Lung (tissue), 11 donors: ENCODE measurements at regions not wholly inside any gene's neighbourhood (a gene's known extent, or its start where the extent isn't known, plus 50 kb on each side); places are given as distances from the start of the nearest gene placed in this dataset.

ENCODE experiments used
- ATAC-seq: fragments of 200-7000 bp; cut with Tn5 transposase; one replicate; pipeline ENCODE4 v1.9.1; 2020; ENCODE audit warnings: moderate number of reproducible peaks; ENCODE audit not compliant: insufficient read depth, low FRiP score
- DNase-seq, 3 donors: peaks; one replicate each; pipeline ENCODE4 v3.0.0-alpha.2; 2013 to 2017
- H3K27ac ChIP-seq, 2 donors: one replicate each; pipeline ENCODE4 v1.5.1; 2013; ENCODE audit warnings: mild to moderate bottlenecking in 2 of 2, moderate library complexity in 2 of 2, control low read depth in 1 of 2, inconsistent platforms in 1 of 2, low read depth in 1 of 2, low read length in 1 of 2
- H3K27me3 ChIP-seq, 3 donors: one replicate each; pipeline ENCODE4 v1.5.1; 2013; ENCODE audit warnings: low read length in 2 of 3; ENCODE audit not compliant: control insufficient read depth in 3 of 3, insufficient read depth in 3 of 3
- H3K36me3 ChIP-seq, 4 donors: one replicate each; pipeline ENCODE4 v1.5.1; 2013; ENCODE audit warnings: low read length in 4 of 4, mild to moderate bottlenecking in 1 of 4, moderate library complexity in 1 of 4; ENCODE audit not compliant: control insufficient read depth in 4 of 4, insufficient read depth in 4 of 4
- H3K4me1 ChIP-seq, 5 donors: one replicate each; pipeline ENCODE4 v1.5.1; 2013; ENCODE audit warnings: low read length in 5 of 5, mild to moderate bottlenecking in 2 of 5, moderate library complexity in 1 of 5; ENCODE audit not compliant: control insufficient read depth in 5 of 5, insufficient read depth in 5 of 5
- H3K4me3 ChIP-seq: one replicate; pipeline ENCODE4 v1.5.1; 2013; ENCODE audit warnings: mild to moderate bottlenecking, control low read depth, moderate library complexity
- H3K9ac ChIP-seq, 2 donors: one replicate each; pipeline ENCODE4 v1.5.1; 2013; ENCODE audit warnings: low read length in 2 of 2, control low read depth in 1 of 2; ENCODE audit not compliant: insufficient read depth in 1 of 2
- H3K9me3 ChIP-seq, 4 donors: one replicate each; pipeline ENCODE4 v1.5.1; 2013; ENCODE audit warnings: low read length in 3 of 4, mild to moderate bottlenecking in 1 of 4, moderate library complexity in 1 of 4; ENCODE audit not compliant: control insufficient read depth in 4 of 4, insufficient read depth in 3 of 4
- WGBS, 2 donors: extraction: QIAGEN DNeasy Blood & Tissue Kit; methylation state at CpG; one replicate each; pipeline ENCODE4 v1.1.7; 2013; 5-methylcytosine and 5-hydroxymethylcytosine counted together
- TF ChIP-seq, protein P1 (sequence below): IDR thresholded peaks from 2 replicates; pipeline ENCODE4 v1.5.1; 2012; ENCODE audit warnings: mild to moderate bottlenecking; ENCODE audit errors: control extremely low read depth, extremely low read depth
- donor health status: control.
- donor health status: control.
- donor health status: Bipolar disorder and iron deficiency.
- donor health status: healthy.
- donor health status: DM: yes; HTN: yes; CAD: no.

DNA sequence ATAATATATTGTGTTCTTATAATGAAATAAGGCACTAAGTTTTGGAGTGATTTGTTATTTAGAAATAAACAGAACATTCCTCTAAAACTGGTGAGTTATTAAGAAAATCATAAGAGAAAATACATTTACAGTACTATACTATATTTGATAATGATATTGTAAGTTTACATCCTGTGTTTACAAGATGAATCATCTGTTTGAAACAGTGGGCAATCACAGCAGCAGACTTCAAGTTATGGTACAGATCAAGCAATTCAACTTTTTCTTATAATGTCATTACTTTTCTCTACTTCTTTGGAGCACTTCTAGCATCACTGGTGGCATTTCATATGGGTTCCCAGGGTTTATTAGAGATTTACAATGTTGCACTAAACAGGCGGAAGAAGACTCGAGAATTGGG lies 86.5 kb upstream of the BRINP3 start:
- H3K4me3 ChIP-seq, result no peak overlapping the region
- TF ChIP-seq, protein P1, sequence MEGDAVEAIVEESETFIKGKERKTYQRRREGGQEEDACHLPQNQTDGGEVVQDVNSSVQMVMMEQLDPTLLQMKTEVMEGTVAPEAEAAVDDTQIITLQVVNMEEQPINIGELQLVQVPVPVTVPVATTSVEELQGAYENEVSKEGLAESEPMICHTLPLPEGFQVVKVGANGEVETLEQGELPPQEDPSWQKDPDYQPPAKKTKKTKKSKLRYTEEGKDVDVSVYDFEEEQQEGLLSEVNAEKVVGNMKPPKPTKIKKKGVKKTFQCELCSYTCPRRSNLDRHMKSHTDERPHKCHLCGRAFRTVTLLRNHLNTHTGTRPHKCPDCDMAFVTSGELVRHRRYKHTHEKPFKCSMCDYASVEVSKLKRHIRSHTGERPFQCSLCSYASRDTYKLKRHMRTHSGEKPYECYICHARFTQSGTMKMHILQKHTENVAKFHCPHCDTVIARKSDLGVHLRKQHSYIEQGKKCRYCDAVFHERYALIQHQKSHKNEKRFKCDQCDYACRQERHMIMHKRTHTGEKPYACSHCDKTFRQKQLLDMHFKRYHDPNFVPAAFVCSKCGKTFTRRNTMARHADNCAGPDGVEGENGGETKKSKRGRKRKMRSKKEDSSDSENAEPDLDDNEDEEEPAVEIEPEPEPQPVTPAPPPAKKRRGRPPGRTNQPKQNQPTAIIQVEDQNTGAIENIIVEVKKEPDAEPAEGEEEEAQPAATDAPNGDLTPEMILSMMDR, result no peak
- no peak overlapping the region for H3K9ac ChIP-seq
- no peaks in the 10 kb centered on the region for H3K27me3 ChIP-seq
- peaks cover 0 to 7% (median 3%) of the 10 kb centered on the region in 4 donors for H3K9me3 ChIP-seq
- no peaks in the 10 kb centered on the region for H3K36me3 ChIP-seq
- 85 to 92% methylated on average over 2 of the region's 2 CpGs for WGBS, 2 donors
- ATAC-seq (no peak), DNase-seq (no peak)
- H3K27ac ChIP-seq, result no peak overlapping the region
- no peaks in the 10 kb centered on the region for H3K4me1 ChIP-seq

DNA sequence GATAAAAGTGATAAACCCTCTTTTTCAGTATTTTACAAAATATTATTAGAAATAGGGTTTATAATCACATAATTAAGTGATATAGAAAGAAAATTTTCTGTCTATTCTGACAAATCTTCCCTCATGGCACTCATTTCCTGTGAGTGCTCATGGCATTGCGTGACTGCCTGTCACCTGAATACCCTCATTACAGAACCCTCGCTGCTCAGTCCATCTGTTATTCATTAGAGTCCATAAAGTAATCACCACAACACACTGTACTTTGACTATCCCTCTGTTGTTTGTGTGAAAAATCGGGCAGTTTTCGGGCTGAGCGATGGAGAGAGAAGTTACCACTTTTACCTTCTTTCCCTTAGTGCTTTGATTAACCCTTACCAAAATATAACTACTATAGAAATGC lies 100.4 kb upstream of the BRINP3 start:
- WGBS, 2 donors, result 75 to 84% methylated on average over 5 of the region's 5 CpGs

DNA sequence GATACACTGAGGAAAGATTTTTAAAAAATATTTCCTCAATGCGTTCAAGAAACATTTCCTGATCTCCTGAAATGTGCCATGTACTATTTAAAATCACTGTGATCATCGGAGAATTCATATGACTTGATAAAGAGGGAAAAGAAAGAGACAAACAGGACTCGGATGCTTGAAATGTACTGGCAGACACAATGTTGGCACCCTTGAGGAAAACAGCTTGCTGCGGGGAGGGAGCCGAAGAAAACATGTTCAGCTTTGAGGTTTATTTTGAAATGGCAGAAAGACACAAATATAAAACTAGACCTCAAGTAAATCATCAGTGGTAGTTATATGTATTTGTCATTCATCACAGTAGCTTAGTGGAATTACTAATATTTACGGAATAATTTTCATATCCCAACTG lies 100.9 kb upstream of the BRINP3 start:
- ATAC-seq, result no peak
- TF ChIP-seq, protein P1, result no peak
- H3K27me3 ChIP-seq, result no peaks in the 10 kb centered on the region

More for the DNA sequence above, 100.4 kb upstream of the BRINP3 start:
- TF ChIP-seq, protein P1, result no peak
- H3K36me3 ChIP-seq, result no peaks in the 10 kb centered on the region
- H3K9me3 ChIP-seq, result no peaks in the 10 kb centered on the region
- no peaks in the 10 kb centered on the region for H3K4me1 ChIP-seq
- H3K27ac ChIP-seq, result no peak overlapping the region
- no peak overlapping the region for H3K9ac ChIP-seq
- DNase-seq, result no peak
- no peak for ATAC-seq
- no peak overlapping the region for H3K4me3 ChIP-seq
- H3K27me3 ChIP-seq, result no peaks in the 10 kb centered on the region

DNA sequence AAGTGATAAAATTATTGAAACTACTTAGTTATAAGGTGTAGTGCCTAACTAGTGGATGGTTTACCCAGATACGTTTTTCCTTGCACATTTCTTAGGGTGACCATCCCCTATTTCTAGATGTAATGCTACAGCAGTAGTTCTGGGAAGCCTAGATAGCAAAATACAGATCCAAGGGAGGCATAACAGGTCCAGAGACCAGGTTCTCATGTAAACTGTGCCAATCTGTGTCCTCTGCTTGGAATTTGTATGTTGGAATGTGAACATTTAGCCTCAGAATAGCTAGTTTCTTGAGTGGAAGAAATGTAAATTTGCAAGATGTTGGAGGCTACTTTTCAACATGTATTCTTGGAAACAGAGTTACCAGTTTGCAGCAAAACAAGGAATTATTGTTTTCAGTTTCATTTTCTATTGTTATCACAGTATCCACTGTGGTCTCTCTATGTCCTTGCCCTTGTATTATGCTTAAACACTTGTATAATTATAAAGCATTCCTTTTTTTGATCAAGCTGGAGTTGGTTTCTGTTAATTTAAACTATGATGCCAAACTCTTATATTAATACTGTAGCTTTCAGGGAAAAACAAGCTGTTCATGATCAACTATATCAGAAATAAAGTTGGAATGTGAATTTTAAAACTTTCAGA lies 102.0 kb upstream of the BRINP3 start:
- Histone ChIP-seq H3K9ac (no peak overlapping the region), H3K4me3 (no peak overlapping the region), H3K27me3 (no peaks in the 10 kb centered on the region), H3K27ac (no peak overlapping the region), H3K36me3 (no peaks in the 10 kb centered on the region), H3K9me3 (no peaks in the 10 kb centered on the region), H3K4me1 (no peaks in the 10 kb centered on the region)
- TF ChIP-seq, protein P1, result no peak
- ATAC-seq (no peak), DNase-seq (no peak)
- 26 to 30% methylated on average over 1 of the region's 1 CpG for WGBS, 2 donors

More for the DNA sequence above, 100.9 kb upstream of the BRINP3 start:
- H3K4me1 ChIP-seq, result no peaks in the 10 kb centered on the region
- no peaks in the 10 kb centered on the region for H3K9me3 ChIP-seq
- H3K27ac ChIP-seq, result no peak overlapping the region
- 76 to 81% methylated on average over 6 of the region's 6 CpGs for WGBS, 2 donors
- no peaks in the 10 kb centered on the region for H3K36me3 ChIP-seq
- H3K4me3 ChIP-seq, result no peak overlapping the region
- H3K9ac ChIP-seq, result no peak overlapping the region
- DNase-seq, result no peak
